Liver (tissue), 8 donors: ENCODE measurements at regions not wholly inside any gene's neighbourhood (a gene's known extent, or its start where the extent isn't known, plus 50 kb on each side); places are given as distances from the start of the nearest gene placed in this dataset.

ENCODE experiments used
- DNase-seq: peaks from one replicate; pipeline ENCODE4 v3.0.0-alpha.2; 2017; ENCODE audit warnings: low spot score
- H3K27ac ChIP-seq, 2 donors: one replicate each; pipeline ENCODE4 v1.7.0; 2013; ENCODE audit warnings: inconsistent platforms in 2 of 2, low read length in 2 of 2, control low read depth in 1 of 2, low read depth in 1 of 2, mild to moderate bottlenecking in 1 of 2
- H3K27me3 ChIP-seq, 4 donors: one replicate each; pipeline versions ENCODE4 v1.6.1 to v1.7.0; 2013; ENCODE audit warnings: low read length in 3 of 4, inconsistent platforms in 1 of 4, mild to moderate bottlenecking in 1 of 4, moderate library complexity in 1 of 4; ENCODE audit not compliant: control insufficient read depth in 4 of 4, insufficient read depth in 4 of 4
- H3K36me3 ChIP-seq, 4 donors: one replicate each; pipeline versions ENCODE4 v1.6.1 to v1.7.0; 2013; ENCODE audit warnings: low read length in 3 of 4, mild to moderate bottlenecking in 3 of 4, low read depth in 1 of 4, moderate library complexity in 1 of 4; ENCODE audit not compliant: control insufficient read depth in 4 of 4, insufficient read depth in 3 of 4
- H3K4me1 ChIP-seq, 4 donors: one replicate each; pipeline versions ENCODE4 v1.6.1 to v1.7.0; 2013; ENCODE audit warnings: low read length in 3 of 4, mild to moderate bottlenecking in 3 of 4, moderate library complexity in 1 of 4; ENCODE audit not compliant: control insufficient read depth in 4 of 4, insufficient read depth in 4 of 4
- H3K4me3 ChIP-seq, 3 donors: one replicate each; pipeline versions ENCODE4 v1.6.1 to v1.7.0; 2013; ENCODE audit warnings: low read length in 3 of 3, control low read depth in 1 of 3, low read depth in 1 of 3, mild to moderate bottlenecking in 1 of 3
- H3K9ac ChIP-seq, 2 donors: one replicate each; pipeline ENCODE4 v1.7.0; 2013; ENCODE audit warnings: low read length in 2 of 2, mild to moderate bottlenecking in 2 of 2, moderate library complexity in 2 of 2, control low read depth in 1 of 2, low read depth in 1 of 2
- H3K9me3 ChIP-seq, 4 donors: one replicate each; pipeline versions ENCODE4 v1.6.1 to v1.7.0; 2013; ENCODE audit warnings: low read length in 3 of 4; ENCODE audit not compliant: control insufficient read depth in 4 of 4
- CTCF ChIP-seq: fragments of 150-350 bp; IDR thresholded peaks from 2 replicates; pipeline ENCODE4 v1.5.1; 2017; ENCODE audit warnings: improper control_type of control experiment, low read depth, low read length; ENCODE audit not compliant: missing input control
- EGR1 ChIP-seq, 2 donors: IDR thresholded peaks; 2 replicates each; pipeline ENCODE4 v1.6.1; 2016 to 2018; ENCODE audit warnings: antibody characterized with exemption in 2 of 2, low read depth in 2 of 2
- FOXA1 ChIP-seq: IDR thresholded peaks from 2 replicates; pipeline ENCODE4 v1.6.1; 2016; ENCODE audit warnings: antibody characterized with exemption
- FOXA2 ChIP-seq: IDR thresholded peaks from 2 replicates; pipeline ENCODE4 v1.6.1; 2016; ENCODE audit warnings: antibody characterized with exemption
- GABPA ChIP-seq, 2 donors: IDR thresholded peaks in 1 of 2; conservative IDR thresholded peaks in 1 of 2; 2 replicates each; pipeline ENCODE4 v1.6.1; 2016; ENCODE audit warnings: antibody characterized with exemption in 2 of 2, mild to moderate bottlenecking in 1 of 2, moderate library complexity in 1 of 2
- JUND ChIP-seq, 2 donors: IDR thresholded peaks; 2 replicates each; pipeline ENCODE4 v1.6.1; 2016; ENCODE audit warnings: antibody characterized with exemption in 2 of 2
- NR2F2 ChIP-seq: IDR thresholded peaks from 2 replicates; pipeline ENCODE4 v1.6.1; 2016; ENCODE audit warnings: antibody characterized with exemption
- RXRA ChIP-seq, 2 donors: IDR thresholded peaks; 2 replicates each; pipeline ENCODE4 v1.6.1; 2017 to 2018; ENCODE audit warnings: antibody characterized with exemption in 2 of 2, mild to moderate bottlenecking in 1 of 2
- SP1 ChIP-seq: IDR thresholded peaks from 2 replicates; pipeline ENCODE4 v1.6.1; 2018; ENCODE audit warnings: antibody characterized with exemption, mild to moderate bottlenecking
- TAF1 ChIP-seq: conservative IDR thresholded peaks from 2 replicates; pipeline ENCODE4 v1.6.1; 2016; ENCODE audit warnings: antibody characterized with exemption, mild to moderate bottlenecking
- YY1 ChIP-seq: IDR thresholded peaks from 2 replicates; pipeline ENCODE4 v1.6.1; 2016; ENCODE audit warnings: antibody characterized with exemption, mild to moderate bottlenecking
- WGBS: extraction: QIAGEN DNeasy Blood & Tissue Kit; methylation state at CpG from one replicate; pipeline ENCODE4 v1.1.7; 2013; 5-methylcytosine and 5-hydroxymethylcytosine counted together
- TF ChIP-seq, protein P1 (sequence below): IDR thresholded peaks from 2 replicates; pipeline ENCODE4 v1.6.1; 2016; ENCODE audit warnings: antibody characterized with exemption
- TF ChIP-seq, protein P2 (sequence below): IDR thresholded peaks from 2 replicates; pipeline ENCODE4 v1.6.1; 2016; ENCODE audit warnings: antibody characterized with exemption
- TF ChIP-seq, protein P3 (sequence below): IDR thresholded peaks from 2 replicates; pipeline ENCODE4 v1.6.1; 2016; ENCODE audit warnings: antibody characterized with exemption, mild to moderate bottlenecking
- TF ChIP-seq, protein P4 (sequence below): IDR thresholded peaks from 2 replicates; pipeline ENCODE4 v1.6.1; 2016; ENCODE audit warnings: antibody characterized with exemption
- donor health status: healthy.
- donor health status: healthy.
- donor health status: healthy.
- donor health status: healthy.
- donor health status: healthy.

GRCh38 chr3:117617906-117618305 is 908.3 kb downstream of the TUSC7 start (continued):
- TF ChIP-seq CTCF: no peak
- no peak for TF ChIP-seq NR2F2

- Histone ChIP-seq H3K9me3 (no peaks in the 10 kb centered on the region), H3K4me1 (no peaks in the 10 kb centered on the region), H3K27ac (no peak overlapping the region), H3K9ac (no peak overlapping the region), H3K27me3 (no peaks in the 10 kb centered on the region), H3K4me3 (no peak overlapping the region), H3K36me3 (no peaks in the 10 kb centered on the region)
- TF ChIP-seq RXRA (IDR thresholded peaks at IDR 0.05) (no peak), FOXA1 (no peak), EGR1 (IDR thresholded peaks at IDR 0.05; ENCODE audit: low read depth in 2 of 2) (no peak), TAF1 (no peak), SP1 (no peak), JUND (IDR thresholded peaks at IDR 0.05) (no peak), YY1 (no peak), FOXA2 (no peak), GABPA (IDR thresholded peaks at IDR 0.05 in 1 of 2, conservative IDR thresholded peaks at IDR 0.05 in 1 of 2) (no peak)
- TF ChIP-seq, protein P1, sequence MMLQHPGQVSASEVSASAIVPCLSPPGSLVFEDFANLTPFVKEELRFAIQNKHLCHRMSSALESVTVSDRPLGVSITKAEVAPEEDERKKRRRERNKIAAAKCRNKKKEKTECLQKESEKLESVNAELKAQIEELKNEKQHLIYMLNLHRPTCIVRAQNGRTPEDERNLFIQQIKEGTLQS: no peak
- TF ChIP-seq, protein P2, sequence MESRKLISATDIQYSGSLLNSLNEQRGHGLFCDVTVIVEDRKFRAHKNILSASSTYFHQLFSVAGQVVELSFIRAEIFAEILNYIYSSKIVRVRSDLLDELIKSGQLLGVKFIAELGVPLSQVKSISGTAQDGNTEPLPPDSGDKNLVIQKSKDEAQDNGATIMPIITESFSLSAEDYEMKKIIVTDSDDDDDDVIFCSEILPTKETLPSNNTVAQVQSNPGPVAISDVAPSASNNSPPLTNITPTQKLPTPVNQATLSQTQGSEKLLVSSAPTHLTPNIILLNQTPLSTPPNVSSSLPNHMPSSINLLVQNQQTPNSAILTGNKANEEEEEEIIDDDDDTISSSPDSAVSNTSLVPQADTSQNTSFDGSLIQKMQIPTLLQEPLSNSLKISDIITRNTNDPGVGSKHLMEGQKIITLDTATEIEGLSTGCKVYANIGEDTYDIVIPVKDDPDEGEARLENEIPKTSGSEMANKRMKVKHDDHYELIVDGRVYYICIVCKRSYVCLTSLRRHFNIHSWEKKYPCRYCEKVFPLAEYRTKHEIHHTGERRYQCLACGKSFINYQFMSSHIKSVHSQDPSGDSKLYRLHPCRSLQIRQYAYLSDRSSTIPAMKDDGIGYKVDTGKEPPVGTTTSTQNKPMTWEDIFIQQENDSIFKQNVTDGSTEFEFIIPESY: no peak
- TF ChIP-seq, protein P3, sequence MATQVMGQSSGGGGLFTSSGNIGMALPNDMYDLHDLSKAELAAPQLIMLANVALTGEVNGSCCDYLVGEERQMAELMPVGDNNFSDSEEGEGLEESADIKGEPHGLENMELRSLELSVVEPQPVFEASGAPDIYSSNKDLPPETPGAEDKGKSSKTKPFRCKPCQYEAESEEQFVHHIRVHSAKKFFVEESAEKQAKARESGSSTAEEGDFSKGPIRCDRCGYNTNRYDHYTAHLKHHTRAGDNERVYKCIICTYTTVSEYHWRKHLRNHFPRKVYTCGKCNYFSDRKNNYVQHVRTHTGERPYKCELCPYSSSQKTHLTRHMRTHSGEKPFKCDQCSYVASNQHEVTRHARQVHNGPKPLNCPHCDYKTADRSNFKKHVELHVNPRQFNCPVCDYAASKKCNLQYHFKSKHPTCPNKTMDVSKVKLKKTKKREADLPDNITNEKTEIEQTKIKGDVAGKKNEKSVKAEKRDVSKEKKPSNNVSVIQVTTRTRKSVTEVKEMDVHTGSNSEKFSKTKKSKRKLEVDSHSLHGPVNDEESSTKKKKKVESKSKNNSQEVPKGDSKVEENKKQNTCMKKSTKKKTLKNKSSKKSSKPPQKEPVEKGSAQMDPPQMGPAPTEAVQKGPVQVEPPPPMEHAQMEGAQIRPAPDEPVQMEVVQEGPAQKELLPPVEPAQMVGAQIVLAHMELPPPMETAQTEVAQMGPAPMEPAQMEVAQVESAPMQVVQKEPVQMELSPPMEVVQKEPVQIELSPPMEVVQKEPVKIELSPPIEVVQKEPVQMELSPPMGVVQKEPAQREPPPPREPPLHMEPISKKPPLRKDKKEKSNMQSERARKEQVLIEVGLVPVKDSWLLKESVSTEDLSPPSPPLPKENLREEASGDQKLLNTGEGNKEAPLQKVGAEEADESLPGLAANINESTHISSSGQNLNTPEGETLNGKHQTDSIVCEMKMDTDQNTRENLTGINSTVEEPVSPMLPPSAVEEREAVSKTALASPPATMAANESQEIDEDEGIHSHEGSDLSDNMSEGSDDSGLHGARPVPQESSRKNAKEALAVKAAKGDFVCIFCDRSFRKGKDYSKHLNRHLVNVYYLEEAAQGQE: no peak
- TF ChIP-seq, protein P4, sequence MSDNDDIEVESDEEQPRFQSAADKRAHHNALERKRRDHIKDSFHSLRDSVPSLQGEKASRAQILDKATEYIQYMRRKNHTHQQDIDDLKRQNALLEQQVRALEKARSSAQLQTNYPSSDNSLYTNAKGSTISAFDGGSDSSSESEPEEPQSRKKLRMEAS: no peak
- no peak for DNase-seq
- 66% methylated on average over 1 of the region's 1 CpG for WGBS
These were observed 908.9 kb downstream of the TUSC7 start for GRCh38 chr3:117618462-117618861.
